HG03066 (cell line): ENCODE measurements at regions not wholly inside any gene's neighbourhood (a gene's known extent, or its start where the extent isn't known, plus 50 kb on each side); places are given as distances from the start of the nearest gene placed in this dataset.

Source experiments
- ATAC-seq: cut with Tn5 transposase; IDR thresholded peaks from one replicate; pipeline ENCODE4 v1.9.1; 2021; ENCODE audit warnings: low read depth; ENCODE audit not compliant: unreplicated experiment

DNA sequence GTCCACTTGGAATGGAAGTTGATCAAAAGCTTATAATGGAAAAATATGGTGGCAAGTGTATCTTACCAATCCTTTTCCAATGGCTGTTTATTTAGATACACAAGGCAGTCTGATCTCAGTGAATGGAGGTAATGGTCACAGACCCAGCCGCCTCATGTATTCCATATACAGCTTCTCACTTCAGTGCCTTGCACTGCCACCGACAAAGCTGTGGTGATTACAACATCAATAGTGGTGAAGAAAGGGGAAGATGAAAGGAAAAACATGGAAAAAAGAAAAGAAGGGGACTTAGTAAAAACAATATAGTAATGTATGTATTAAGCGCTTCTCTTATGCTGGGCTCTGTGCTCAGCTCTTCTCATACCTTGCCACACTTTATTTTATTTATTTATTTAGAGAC lies 297.3 kb upstream of the RASA1 start:
- ATAC-seq: no peak

DNA sequence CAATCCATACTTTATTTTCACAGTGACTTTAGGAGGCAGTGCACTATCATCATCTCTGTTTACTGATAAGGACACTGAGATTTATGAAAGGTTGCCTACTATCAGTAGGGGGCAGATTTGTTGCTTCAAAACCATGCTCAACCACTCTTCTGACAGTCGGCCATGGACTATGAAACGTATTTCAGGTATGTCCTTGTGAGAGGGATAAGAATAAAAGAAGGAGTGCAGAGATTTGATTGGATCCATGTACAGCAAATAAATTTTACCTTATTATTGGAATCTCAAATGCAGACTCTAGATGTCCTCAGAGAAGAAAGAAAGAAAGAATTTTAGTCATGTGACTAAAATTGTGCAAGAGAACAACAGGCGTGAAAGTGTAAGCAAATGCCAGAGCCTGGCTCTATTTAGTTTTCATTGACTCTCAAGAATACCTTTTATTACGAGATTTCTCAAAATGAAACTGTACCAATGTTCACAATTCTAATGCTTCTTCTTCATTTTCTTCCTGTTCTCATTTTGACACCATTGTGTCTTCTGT lies 296.6 kb upstream of the RASA1 start:
- peak; percentile 69 for ATAC-seq

DNA sequence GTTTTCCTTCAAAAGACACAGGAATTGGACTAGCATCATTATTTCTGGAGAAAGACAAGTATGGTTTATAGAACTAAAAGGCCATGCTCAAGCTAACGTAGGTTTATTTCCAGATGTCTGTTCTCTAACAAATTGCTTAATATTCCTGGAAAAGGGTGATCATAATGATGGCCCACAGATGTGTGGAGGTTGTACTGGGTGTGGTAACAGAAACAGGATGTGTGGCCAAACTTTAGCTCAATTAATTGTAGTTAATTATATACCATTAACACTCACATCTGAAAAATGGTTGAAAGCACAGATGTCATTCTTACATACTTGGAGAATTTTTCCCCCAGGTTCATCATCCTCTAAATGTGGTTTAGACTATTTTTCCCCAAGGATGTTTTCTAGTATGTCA lies 292.7 kb upstream of the RASA1 start:
- no peak for ATAC-seq

DNA sequence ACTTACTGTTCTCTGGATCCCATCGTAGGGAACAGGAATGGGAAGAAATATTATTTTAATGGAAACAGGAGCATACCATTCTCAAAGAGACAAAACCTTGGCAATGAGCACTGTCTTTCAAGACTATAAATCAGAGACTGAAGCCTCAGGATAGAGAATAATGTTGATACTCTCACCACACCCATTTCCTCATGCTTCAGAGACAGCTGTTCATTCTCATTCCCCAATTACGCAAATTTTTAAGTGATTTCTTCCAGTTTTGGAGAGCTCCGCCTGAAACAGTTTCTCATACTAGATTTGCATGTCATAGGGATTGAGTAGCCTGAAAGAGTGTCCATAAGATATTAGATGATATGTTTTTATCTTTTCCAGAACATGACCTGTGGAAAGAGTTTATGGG lies 290.5 kb upstream of the RASA1 start:
- ATAC-seq: no peak

DNA sequence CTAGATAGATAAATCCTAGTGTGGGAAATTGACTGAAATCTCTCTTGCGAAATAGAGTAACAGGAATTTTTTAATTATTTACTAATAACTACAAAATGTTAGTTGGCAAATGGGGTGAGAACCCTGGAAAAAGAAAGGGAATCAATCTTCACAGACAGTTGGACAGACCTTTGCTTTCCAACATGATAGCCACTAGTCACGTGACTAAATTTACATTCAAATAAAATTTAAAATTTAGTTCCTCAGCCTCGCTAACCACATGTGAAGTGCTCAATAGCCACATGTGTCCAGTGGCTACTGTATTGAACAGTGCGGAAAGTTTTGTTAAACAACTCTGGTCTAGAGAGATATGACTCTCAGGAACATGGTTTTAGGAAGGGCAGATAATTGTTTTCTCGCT lies 289.9 kb upstream of the RASA1 start:
- ATAC-seq: no peak

DNA sequence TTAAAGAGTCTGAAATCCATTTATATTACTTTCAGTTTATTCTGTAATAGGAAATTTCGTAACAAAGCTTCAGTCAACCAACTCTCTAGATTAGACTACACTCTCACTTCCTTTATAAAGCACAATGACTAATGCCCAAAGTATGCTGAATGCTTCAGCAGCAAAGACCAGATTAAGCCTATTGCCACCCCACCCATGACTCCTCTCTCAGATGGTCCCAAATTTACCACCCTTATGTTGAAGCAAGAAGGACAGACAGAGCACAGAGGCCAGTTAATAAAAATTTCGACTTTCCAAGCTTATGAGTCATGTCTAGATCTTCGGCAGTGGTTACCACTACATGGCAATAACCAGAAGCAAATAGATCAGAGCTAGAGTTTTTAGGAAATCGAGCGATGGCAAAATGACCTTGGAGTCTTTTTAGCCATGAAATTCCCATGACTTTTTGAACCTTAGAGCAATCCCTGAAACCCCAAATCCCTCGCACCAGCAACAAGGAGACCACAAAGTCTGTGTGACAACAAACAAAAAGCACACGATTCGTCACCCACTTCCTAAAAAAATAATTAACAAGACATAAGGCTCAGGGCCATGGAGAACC lies 287.8 kb upstream of the RASA1 start:
- ATAC-seq: no peak

DNA sequence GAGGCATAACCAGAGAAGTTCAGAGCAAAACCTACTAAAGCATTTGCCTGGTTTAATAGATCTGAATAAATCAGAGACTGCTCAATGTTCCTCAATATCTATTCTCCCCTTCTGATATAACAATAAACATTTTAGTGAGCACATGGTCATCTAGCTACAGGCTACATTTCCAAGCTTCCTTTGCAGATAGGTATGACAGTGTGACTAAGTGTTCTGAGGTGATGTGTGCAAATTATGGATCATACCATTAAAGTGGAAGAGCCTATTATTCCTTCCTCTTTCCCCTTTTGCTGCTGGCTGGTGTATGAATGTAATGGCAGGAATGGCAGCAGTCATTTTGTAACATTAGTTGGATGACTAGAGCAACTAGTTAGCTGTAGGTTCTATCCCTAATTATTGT lies 285.8 kb upstream of the RASA1 start:
- ATAC-seq: no peak

DNA sequence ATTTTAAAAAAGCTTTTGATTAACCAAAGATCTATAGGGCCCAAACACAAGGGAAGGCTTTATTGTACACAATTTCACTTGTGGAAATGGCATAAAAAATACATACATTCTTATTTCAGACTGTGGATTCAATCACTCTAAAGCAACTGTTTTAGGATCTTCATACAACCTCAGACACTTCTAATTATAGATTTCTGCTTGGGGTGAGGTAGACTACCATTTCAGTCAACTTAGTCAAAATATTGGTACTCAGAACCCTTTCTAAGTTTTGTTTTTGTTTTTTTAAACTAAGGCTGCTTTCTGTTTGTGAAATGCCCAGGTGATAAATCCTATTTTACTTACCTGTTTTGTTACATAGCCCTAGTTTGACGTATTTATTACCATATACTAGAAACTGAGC lies 284.5 kb upstream of the RASA1 start:
- ATAC-seq: no peak

DNA sequence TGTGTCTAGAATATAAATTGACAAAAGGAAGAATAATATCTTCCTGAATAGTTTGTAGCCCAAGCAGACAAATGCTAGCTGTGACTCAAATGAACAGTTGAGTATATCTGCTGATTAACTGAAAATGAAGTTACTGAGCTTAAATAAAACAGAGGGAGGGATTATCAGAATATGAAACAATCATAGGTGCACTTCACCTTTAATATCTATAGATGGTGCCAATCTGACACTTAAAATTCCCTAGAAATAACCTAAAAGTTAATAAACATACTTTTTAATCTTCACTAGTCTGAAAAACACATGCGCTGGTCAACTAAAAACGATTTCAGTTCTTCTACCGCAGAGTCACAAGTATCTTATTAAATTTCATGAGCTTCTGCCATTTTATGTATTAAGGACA lies 280.8 kb upstream of the RASA1 start:
- ATAC-seq: no peak

DNA sequence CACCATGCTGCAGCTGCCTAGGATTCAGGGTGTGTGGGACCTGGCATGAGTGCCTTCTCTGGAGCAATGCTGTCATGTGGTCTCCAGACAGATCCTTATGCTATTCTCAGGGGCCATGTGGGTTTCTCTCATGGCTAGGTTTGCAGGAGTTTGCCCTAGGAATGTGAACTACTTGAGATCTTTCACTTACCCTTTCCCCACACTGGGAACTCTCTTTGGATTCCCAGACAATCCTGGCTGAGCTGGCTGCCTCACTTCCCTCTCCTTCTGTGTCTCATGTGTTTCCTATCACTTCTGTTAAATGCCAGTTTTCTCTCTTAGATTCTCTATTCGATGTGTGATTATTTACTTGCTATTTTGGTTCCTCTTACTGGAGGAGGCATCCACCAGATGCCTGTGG lies 270.2 kb upstream of the RASA1 start:
- no peak for ATAC-seq

DNA sequence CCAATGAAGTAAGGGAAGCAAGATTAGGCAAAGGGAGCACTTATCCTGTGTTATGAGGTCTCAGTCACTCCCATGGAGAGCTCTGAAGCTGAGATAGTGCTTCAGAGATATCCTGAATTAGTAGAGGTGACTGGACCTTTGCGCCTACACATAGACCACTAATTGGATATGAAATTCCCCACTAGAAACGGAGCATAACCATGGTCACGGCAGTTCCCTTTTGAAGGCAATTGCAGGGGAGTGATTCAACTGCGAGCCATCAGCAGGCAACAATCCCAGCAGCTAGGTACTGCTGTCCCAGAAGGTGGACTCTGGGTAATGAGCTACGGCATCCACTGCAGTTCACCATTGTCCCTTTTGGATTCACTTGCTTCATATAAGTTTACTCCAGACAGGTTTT lies 267.7 kb upstream of the RASA1 start:
- no peak for ATAC-seq

DNA sequence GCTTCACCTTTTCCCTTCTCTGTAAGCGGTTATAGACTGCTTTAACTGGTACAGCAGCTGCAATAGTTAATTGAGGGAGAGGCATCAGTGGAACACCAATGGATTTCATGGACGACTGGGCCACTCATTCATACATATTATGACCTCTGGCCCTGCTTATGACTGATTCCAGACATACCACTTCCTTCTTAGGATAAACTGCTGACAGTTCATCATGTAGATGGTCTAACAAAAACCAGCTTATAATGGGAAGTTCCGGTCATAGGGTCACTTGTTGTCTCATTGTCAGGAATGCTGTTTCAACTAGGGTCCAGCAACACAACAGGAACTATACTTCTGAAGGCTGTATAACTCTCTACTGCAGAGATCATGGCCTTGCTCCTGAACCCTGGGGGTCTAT lies 265.2 kb upstream of the RASA1 start:
- no peak for ATAC-seq

DNA sequence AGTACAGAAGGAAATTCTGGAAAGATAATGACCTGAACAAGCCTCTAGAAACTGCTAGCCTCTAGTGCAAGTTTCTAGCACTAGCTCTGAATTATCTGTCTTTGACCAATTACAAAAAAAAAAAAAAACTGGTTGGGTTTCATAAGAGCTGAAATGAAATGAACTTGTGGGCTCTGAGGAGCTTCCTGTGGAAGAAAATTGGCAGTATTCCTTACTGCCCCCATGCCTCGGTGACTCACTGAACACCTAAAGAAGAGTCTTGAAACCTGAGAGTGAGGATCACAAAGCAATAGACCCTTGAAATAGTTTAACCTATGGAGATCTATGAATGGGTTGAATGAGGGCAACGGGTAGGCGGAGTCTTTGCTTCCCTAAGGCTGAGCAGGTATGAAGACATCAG lies 263.6 kb upstream of the RASA1 start:
- ATAC-seq: no peak

DNA sequence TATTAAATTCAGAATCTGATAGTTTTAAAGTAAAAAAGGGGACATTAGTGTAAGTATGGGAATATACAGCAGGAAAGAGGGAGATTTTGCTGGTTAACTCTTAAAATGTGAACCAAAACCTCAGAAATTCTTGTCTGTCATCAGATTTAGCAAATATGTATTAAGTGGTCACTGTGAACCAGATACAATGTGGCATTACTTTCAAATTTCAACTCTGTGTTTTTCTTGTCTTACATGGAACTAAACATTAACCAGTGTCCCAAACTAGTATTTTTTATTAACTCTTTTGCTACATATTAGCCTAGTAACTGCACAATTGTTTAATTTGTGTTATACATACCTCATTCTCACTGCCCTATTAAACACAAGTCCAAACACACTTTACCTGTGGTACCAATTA lies 259.9 kb upstream of the RASA1 start:
- ATAC-seq: no peak

DNA sequence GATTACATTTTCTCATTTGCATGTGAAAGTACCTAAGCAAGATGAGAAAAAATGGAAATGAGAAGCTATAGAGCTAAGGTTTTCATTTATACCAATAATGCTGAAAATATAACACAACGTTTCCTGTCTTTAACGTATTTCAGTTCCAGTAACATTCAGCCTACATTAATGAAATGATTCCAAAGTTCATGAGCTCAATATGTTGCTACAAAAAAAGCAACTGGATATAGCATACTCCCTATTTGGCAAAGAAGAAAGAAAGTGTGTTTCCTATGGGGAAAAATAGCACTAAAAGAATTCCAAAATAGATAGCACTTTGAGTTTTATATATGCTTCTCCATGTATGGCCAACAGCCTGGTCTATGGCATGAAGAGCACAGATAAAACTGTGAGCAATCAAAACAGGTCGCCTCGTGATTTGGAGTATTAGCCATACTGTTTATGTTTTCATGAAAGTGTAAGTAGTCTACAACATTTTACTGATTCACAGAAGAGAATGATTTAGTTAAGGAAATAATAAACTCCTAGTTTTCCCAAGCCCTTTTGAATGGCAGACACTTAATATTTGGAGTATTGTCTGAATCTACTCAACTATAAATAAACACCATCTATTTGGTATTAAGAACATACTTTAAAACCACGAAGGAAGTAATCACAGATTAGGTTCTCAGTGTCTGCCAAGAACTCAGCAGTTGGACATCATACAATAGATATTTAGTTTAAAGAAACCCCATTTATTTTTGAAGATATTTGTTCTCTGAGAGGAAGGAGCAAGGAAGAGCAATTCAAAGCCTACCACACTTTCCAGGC lies 258.7 kb upstream of the RASA1 start:
- ATAC-seq: no peak

DNA sequence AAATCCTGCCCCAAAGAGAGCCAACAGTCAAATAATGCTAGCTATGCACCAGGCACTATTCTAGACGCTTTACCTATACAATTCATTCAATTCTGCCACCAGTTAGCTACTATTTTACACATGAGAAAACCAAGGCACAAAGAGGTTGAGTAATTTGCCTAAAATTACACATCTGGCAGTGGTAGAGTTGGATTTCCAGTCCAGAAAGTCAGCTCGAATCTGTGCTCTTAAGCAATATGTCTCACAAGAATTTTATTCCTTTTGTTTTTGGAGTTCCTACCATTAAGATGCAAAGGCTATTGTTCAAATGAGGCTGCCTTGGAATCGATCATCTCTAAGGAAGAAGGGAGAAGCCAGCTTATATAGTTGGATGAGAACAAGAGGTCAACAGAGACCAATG lies 256.9 kb upstream of the RASA1 start:
- no peak for ATAC-seq

DNA sequence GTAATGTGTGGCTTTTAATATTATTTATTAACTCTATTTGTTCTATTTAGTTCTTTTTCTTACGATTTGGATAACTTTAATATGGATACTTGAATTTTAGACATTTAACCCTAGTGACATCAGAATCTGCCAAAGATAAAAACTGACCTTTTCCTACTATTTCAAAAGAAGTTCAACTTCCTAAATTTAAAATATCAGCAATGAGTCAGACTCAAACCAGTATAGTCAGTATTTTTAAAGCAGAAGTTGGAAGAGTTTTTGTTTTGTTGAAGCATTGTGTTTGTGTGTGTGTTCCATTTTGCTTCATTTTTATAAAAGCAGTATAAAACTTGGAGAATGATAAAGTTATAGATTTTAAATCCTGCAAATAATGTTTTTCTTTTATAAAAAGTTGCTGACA lies 251.8 kb upstream of the RASA1 start:
- no peak for ATAC-seq

DNA sequence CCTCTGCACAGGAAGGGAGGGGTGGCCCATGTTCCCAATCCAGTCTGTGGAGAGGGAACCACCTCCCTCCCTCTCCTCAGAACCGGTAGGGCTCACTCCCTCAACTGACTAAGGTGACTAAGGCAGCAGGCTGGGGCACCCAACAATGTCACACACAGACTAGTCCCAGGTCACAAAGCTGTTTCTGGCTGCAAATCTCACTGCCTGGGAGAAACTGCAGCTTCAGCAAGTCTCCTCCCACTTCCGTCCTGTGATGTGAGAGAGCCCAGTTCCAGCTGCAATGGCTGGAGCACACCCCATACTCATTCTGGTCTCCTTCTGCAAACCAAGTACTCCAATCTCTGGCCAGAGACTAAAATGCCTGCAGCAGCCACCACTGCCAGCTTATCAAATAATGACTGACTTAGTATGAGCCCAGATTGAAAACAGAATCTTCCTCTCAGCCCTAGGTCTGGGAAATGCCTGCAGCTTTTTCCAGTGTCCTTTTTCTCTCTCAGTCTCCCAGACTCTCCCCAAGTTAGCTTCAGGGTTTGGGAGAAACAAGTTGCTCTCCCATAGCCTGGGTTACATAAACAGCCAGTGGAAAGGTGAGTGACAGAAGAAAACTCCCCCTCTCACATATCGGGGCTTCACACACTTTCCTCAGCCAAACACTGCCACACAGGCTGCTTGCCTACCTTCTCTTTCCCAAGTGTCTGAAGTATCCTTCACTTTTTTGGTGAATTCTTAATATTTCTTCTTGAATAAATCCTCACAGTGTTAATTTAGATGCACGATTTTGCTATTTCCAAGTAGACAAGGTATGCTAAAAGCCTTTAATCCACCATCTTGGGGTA lies 247.4 kb upstream of the RASA1 start:
- ATAC-seq: peak; percentile 96

DNA sequence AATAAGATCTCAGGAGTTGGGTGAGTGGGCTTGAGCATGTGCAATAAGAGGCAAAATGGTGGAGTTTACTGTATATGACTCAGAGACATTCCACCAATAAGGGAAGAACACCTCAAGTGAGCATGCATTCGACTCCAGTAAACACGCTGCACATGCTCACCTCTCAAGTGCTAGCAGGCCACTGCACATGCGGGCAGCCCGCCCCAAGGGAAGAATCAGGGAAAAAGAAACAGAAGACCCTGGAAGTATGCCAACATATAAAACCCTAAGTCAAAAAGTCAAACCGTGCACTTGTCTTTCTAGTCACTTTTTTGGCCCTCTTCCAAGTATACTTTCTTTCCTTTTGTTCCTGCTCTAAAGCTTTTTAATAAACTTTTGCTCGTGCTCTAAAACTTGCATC lies 245.3 kb upstream of the RASA1 start:
- no peak for ATAC-seq

DNA sequence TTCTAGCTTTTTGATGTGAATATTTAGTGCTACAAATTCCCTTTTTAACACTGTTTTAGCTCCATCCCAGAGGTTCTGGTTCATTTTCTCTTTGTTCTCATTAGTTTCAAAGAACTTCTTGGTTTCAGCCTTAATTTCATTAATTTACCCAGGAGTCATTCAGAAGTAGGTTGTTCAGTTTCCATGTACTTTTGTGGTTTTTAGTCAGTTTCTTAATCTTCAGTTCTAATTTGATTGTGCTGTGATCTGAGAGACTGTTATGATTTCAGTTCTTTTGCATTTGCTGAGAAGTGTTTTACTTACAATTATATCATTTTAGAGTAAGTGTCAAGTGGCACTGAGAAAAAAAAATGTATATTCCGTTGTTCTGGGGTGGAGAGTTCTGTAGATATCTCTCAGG lies 240.1 kb upstream of the RASA1 start:
- ATAC-seq: no peak

DNA sequence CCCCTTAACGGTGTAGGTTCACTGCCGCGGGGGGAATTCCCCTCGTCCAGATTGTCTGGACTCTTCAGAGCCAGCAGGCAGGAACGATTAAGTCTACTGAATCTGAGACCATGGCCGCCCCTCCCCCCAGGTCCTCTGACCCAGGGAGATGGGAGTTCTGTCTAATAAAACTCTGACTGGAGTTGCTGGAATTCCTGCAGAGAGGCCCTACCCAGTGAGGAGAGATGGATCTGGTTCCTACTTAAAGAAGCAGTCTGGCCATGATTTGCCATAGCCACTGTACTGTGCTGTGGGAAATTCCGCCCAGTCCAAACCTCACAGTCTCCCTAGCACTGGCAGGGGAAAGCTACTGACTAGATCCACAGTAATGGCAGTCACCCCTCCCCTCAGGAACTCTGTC lies 237.7 kb upstream of the RASA1 start:
- no peak for ATAC-seq
